C4-2B (cell line): ENCODE measurements at regions not wholly inside any gene's neighbourhood (a gene's known extent, or its start where the extent isn't known, plus 50 kb on each side); places are given as distances from the start of the nearest gene placed in this dataset.

Experiments
- CTCF ChIP-seq: fragments of 450-650 bp; conservative IDR thresholded peaks from 2 replicates; pipeline ENCODE4 v1.5.1; 2017; ENCODE audit warnings: mild to moderate bottlenecking
- ZFX ChIP-seq: fragments of 450-650 bp; IDR thresholded peaks from 2 replicates; pipeline ENCODE4 v1.6.1; 2017

GRCh38 chr5:56669534-56670483 lies 145.5 kb upstream of the MAP3K1 start:
- TF ChIP-seq CTCF, result no peak
- TF ChIP-seq ZFX, result no peak
